Mesenchymal stem cell (in vitro differentiated cells and primary cell): ENCODE measurements at regions not wholly inside any gene's neighbourhood (a gene's known extent, or its start where the extent isn't known, plus 50 kb on each side); places are given as distances from the start of the nearest gene placed in this dataset.
A peak's percentile ranks its signal among the peaks of the same experiment; 100 is the strongest.

Experiments used
- DNase-seq: peaks from one replicate; pipeline ENCODE4 v3.0.0-alpha.2; 2013
- H2AFZ ChIP-seq: one replicate; pipeline ENCODE4 v1.6.1; 2013; ENCODE audit warnings: low read depth, mild to moderate bottlenecking, control low read depth, inconsistent platforms, low read length, moderate library complexity
- H2AK5ac ChIP-seq: 2 replicates; pipeline ENCODE4 v1.6.1; 2013; ENCODE audit warnings: low read length, moderate library complexity, mild to moderate bottlenecking, inconsistent platforms; ENCODE audit not compliant: severe bottlenecking
- H2BK120ac ChIP-seq: one replicate; pipeline ENCODE4 v1.6.1; 2013; ENCODE audit warnings: low read depth, mild to moderate bottlenecking, inconsistent platforms, low read length, moderate library complexity
- H2BK12ac ChIP-seq, 2 experiments: one replicate each; pipeline ENCODE4 v1.6.1; 2013; ENCODE audit warnings: inconsistent platforms in 2 of 2, low read length in 2 of 2, mild to moderate bottlenecking in 2 of 2, moderate library complexity in 2 of 2, control low read depth in 1 of 2
- H2BK15ac ChIP-seq: one replicate; pipeline ENCODE4 v1.6.1; 2013; ENCODE audit warnings: mild to moderate bottlenecking, low read depth, inconsistent platforms; ENCODE audit not compliant: poor library complexity, severe bottlenecking
- H2BK5ac ChIP-seq: 2 replicates; pipeline ENCODE4 v1.6.1; 2013; ENCODE audit warnings: low read depth, mild to moderate bottlenecking, low read length, control low read depth, inconsistent platforms; ENCODE audit not compliant: poor library complexity, severe bottlenecking
- H3K14ac ChIP-seq, 2 experiments: one replicate each; pipeline ENCODE4 v1.6.1; 2013; ENCODE audit warnings: inconsistent platforms in 2 of 2, low read length in 2 of 2, control low read depth in 1 of 2, mild to moderate bottlenecking in 1 of 2, moderate library complexity in 1 of 2
- H3K18ac ChIP-seq, 2 experiments: one replicate each; pipeline ENCODE4 v1.6.1; 2013; ENCODE audit warnings: inconsistent platforms in 2 of 2, low read length in 2 of 2, control low read depth in 1 of 2, low read depth in 1 of 2, mild to moderate bottlenecking in 1 of 2
- H3K23ac ChIP-seq, 2 experiments: one replicate each; pipeline ENCODE4 v1.6.1; 2013; ENCODE audit warnings: inconsistent platforms in 2 of 2, low read length in 2 of 2, mild to moderate bottlenecking in 2 of 2, moderate library complexity in 2 of 2, control low read depth in 1 of 2
- H3K27ac ChIP-seq: 2 replicates; pipeline ENCODE4 v1.5.1; 2013; ENCODE audit warnings: mild to moderate bottlenecking, moderate library complexity, low read length, control low read depth, inconsistent platforms; ENCODE audit not compliant: poor library complexity, severe bottlenecking
- H3K27me3 ChIP-seq, 2 experiments: 2 replicates each; pipeline versions ENCODE4 v1.6.1 to v1.7.0; 2013; ENCODE audit warnings: low read length in 2 of 2, mild to moderate bottlenecking in 2 of 2, moderate library complexity in 2 of 2, control low read depth in 1 of 2, inconsistent platforms in 1 of 2; ENCODE audit not compliant: control insufficient read depth in 1 of 2, insufficient read depth in 1 of 2
- H3K36me3 ChIP-seq, 2 experiments: 2 replicates each; pipeline versions ENCODE4 v1.6.1 to v1.7.0; 2013; ENCODE audit warnings: low read length in 2 of 2, control low read depth in 1 of 2, inconsistent platforms in 1 of 2, low read depth in 1 of 2, mild to moderate bottlenecking in 1 of 2; ENCODE audit not compliant: insufficient read depth in 2 of 2, control insufficient read depth in 1 of 2
- H3K4ac ChIP-seq, 2 experiments: one replicate each; pipeline ENCODE4 v1.6.1; 2013; ENCODE audit warnings: inconsistent platforms in 2 of 2, low read length in 2 of 2, mild to moderate bottlenecking in 2 of 2, moderate library complexity in 2 of 2, control low read depth in 1 of 2, low read depth in 1 of 2
- H3K4me1 ChIP-seq: 2 replicates; pipeline ENCODE4 v1.6.1; 2013; ENCODE audit warnings: low read depth, low read length, control low read depth; ENCODE audit not compliant: control insufficient read depth, insufficient read depth
- H3K4me2 ChIP-seq: 2 replicates; pipeline ENCODE4 v1.6.1; 2013; ENCODE audit warnings: low read length, mild to moderate bottlenecking, inconsistent platforms; ENCODE audit not compliant: poor library complexity, severe bottlenecking
- H3K4me3 ChIP-seq, 2 experiments: 2 replicates each; pipeline versions ENCODE4 v1.5.1 to v1.7.0; 2013; ENCODE audit warnings: low read length in 2 of 2, mild to moderate bottlenecking in 2 of 2, control low read depth in 1 of 2, low read depth in 1 of 2; ENCODE audit not compliant: insufficient read depth in 1 of 2
- H3K79me1 ChIP-seq: replicated peaks from 2 replicates; pipeline ENCODE4 v1.6.1; 2013; ENCODE audit warnings: mild to moderate bottlenecking, control low read depth, low read length, inconsistent platforms; ENCODE audit not compliant: poor library complexity, severe bottlenecking
- H3K9ac ChIP-seq: 2 replicates; pipeline ENCODE4 v1.7.0; 2013; ENCODE audit warnings: mild to moderate bottlenecking, low read length, moderate library complexity
- H3K9me3 ChIP-seq: 2 replicates; pipeline ENCODE4 v1.7.0; 2013; ENCODE audit warnings: mild to moderate bottlenecking, low read length; ENCODE audit not compliant: control insufficient read depth
- H4K8ac ChIP-seq: one replicate; pipeline ENCODE4 v1.6.1; 2013; ENCODE audit warnings: inconsistent platforms, mild to moderate bottlenecking, low read length, moderate library complexity
- H4K91ac ChIP-seq: one replicate; pipeline ENCODE4 v1.6.1; 2013; ENCODE audit warnings: mild to moderate bottlenecking, low read length, inconsistent platforms
- WGBS: methylation state at CpG from one replicate; pipeline ENCODE4 v1.1.7; 2013; ENCODE audit warnings: mixed read lengths; 5-methylcytosine and 5-hydroxymethylcytosine counted together

GRCh38 chr17:63347475-63347874 lies 98.6 kb downstream of the CYB561 start:
- no peak overlapping the region for H3K9ac ChIP-seq
- no peak overlapping the region for H3K4ac ChIP-seq
- H3K79me1 ChIP-seq, result peaks cover 17% of the 10 kb centered on the region
- no peak overlapping the region for H3K18ac ChIP-seq
- no peak for DNase-seq
- 100% methylated on average over 2 of the region's 2 CpGs for WGBS
- no peak overlapping the region for H2AK5ac ChIP-seq
- H3K4me1 ChIP-seq, result peaks cover 1% of the 10 kb centered on the region
- no peak overlapping the region for H2BK12ac ChIP-seq
- H3K9me3 ChIP-seq, result no peaks in the 10 kb centered on the region
- H3K27ac ChIP-seq, result no peak overlapping the region
- no peak overlapping the region for H2BK15ac ChIP-seq
- H4K91ac ChIP-seq, result no peak overlapping the region
- no peak overlapping the region for H4K8ac ChIP-seq
- no peak overlapping the region for H3K23ac ChIP-seq
- peaks cover 4 to 32% of the 10 kb centered on the region in 2 experiments for H3K36me3 ChIP-seq
- no peak overlapping the region for H2BK120ac ChIP-seq
- no peak overlapping the region for H3K4me3 ChIP-seq
- H2BK5ac ChIP-seq, result no peak overlapping the region
- H2AFZ ChIP-seq, result no peak overlapping the region
- H3K4me2 ChIP-seq, result no peak overlapping the region
- H3K14ac ChIP-seq, result no peak overlapping the region
- no peaks in the 10 kb centered on the region for H3K27me3 ChIP-seq

GRCh38 chr17:63349478-63350000 lies 96.6 kb downstream of the CYB561 start:
- DNase-seq, result no peak
- Histone ChIP-seq H3K4ac (no peak overlapping the region), H3K18ac (no peak overlapping the region), H2AFZ (no peak overlapping the region), H2BK15ac (no peak overlapping the region), H3K36me3 (peaks cover 2 to 30% of the 10 kb centered on the region in 2 experiments), H4K8ac (no peak overlapping the region), H3K23ac (no peak overlapping the region), H4K91ac (no peak overlapping the region), H2BK5ac (no peak overlapping the region), H3K14ac (no peak overlapping the region), H3K79me1 (peaks cover 18% of the 10 kb centered on the region), H3K4me2 (no peak overlapping the region), H3K9me3 (no peaks in the 10 kb centered on the region), H2BK12ac (no peak overlapping the region), H2BK120ac (no peak overlapping the region), H3K9ac (peak overlapping the region; percentile 33), H3K27ac (peak overlapping the region; percentile 47), H2AK5ac (no peak overlapping the region), H3K4me1 (peaks cover 1% of the 10 kb centered on the region), H3K27me3 (no peaks in the 10 kb centered on the region), H3K4me3 (no peak overlapping the region)
- 63% methylated on average over 1 of the region's 3 CpGs for WGBS

- H3K23ac ChIP-seq, result no peak overlapping the region
- no peak overlapping the region for H3K4me2 ChIP-seq
- no peak overlapping the region for H2AFZ ChIP-seq
- no peak for DNase-seq
- no peak overlapping the region for H3K27ac ChIP-seq
- H2BK15ac ChIP-seq, result no peak overlapping the region
- H3K4ac ChIP-seq, result no peak overlapping the region
- H2BK12ac ChIP-seq, result no peak overlapping the region
- peaks cover 15% of the 10 kb centered on the region for H3K79me1 ChIP-seq
- no peaks in the 10 kb centered on the region for H3K9me3 ChIP-seq
- H3K27me3 ChIP-seq, result no peaks in the 10 kb centered on the region
- no peak overlapping the region for H3K14ac ChIP-seq
- H4K91ac ChIP-seq, result no peak overlapping the region
- H3K18ac ChIP-seq, result no peak overlapping the region
- H2BK120ac ChIP-seq, result no peak overlapping the region
- no peak overlapping the region for H2BK5ac ChIP-seq
- peak overlapping the region; percentile 88 for H2AK5ac ChIP-seq
- 99% methylated on average over 4 of the region's 4 CpGs for WGBS
- H3K4me3 ChIP-seq, result no peak overlapping the region
- peak overlapping the region; percentile 33 for H3K9ac ChIP-seq
- H3K36me3 ChIP-seq, result peaks cover 5 to 35% of the 10 kb centered on the region in 2 experiments
- no peak overlapping the region for H4K8ac ChIP-seq
- H3K4me1 ChIP-seq, result no peaks in the 10 kb centered on the region
Observed at GRCh38 chr17:63350364-63350763, 95.7 kb downstream of the CYB561 start.

- Histone ChIP-seq H3K36me3 (peaks cover 3 to 23% of the 10 kb centered on the region in 2 experiments), H3K27ac (no peak overlapping the region), H2BK120ac (no peak overlapping the region), H2BK12ac (no peak overlapping the region), H3K23ac (no peak overlapping the region), H4K8ac (no peak overlapping the region), H4K91ac (no peak overlapping the region), H3K18ac (no peak overlapping the region), H3K4me3 (no peak overlapping the region), H2AK5ac (no peak overlapping the region), H3K9me3 (no peaks in the 10 kb centered on the region), H3K4me2 (no peak overlapping the region), H3K4ac (no peak overlapping the region), H2AFZ (no peak overlapping the region), H2BK15ac (no peak overlapping the region), H3K79me1 (peaks cover 11% of the 10 kb centered on the region), H3K4me1 (peaks cover 5% of the 10 kb centered on the region), H3K9ac (peak overlapping the region; percentile 27), H2BK5ac (no peak overlapping the region), H3K27me3 (no peaks in the 10 kb centered on the region), H3K14ac (no peak overlapping the region)
- WGBS, result no CpG with 5 or more reads among the region's 4 CpGs
- DNase-seq, result no peak
Observed at GRCh38 chr17:63354256-63354655, 91.8 kb downstream of the CYB561 start.
